ENCODE measurements at regions not wholly inside any gene's neighbourhood (a gene's known extent, or its start where the extent isn't known, plus 50 kb on each side); places are given as distances from the start of the nearest gene placed in this dataset.

- no peak for TF ChIP-seq CTCF (IDR thresholded peaks at IDR 0.05)
- TF ChIP-seq POLR2A (IDR thresholded peaks at IDR 0.05): no peak
Measured at GRCh38 chr3:182525766-182526374, 267.4 kb upstream of the ATP11B start.

Data from body of pancreas (tissue), 4 donors.